PC-9 (cell line): ENCODE measurements at regions not wholly inside any gene's neighbourhood (a gene's known extent, or its start where the extent isn't known, plus 50 kb on each side); places are given as distances from the start of the nearest gene placed in this dataset.

ENCODE experiments used
- CTCF ChIP-seq: fragments of 200-600 bp; sonication (generic); conservative IDR thresholded peaks from 2 replicates; pipeline ENCODE4 v1.6.1; 2017; ENCODE audit warnings: mixed run types, antibody characterized with exemption, mild to moderate bottlenecking, moderate library complexity
- EZH2 ChIP-seq: fragments of 200-600 bp; sonication (generic); IDR thresholded peaks from 2 replicates; pipeline ENCODE4 v1.8.0; 2017; ENCODE audit warnings: antibody characterized with exemption, low read depth

GRCh38 chr3:95711789-95712188 is 1102.6 kb upstream of the EPHA6 start:
- no peak for TF ChIP-seq CTCF
- no peak for TF ChIP-seq EZH2
